Nucleus accumbens (tissue), 56 donors: ENCODE measurements at regions not wholly inside any gene's neighbourhood (a gene's known extent, or its start where the extent isn't known, plus 50 kb on each side); places are given as distances from the start of the nearest gene placed in this dataset.

Source experiments
- DNase-seq, 56 donors: peaks; one replicate each; lab custom pipeline; 2025; lab: John Stamatoyannopoulos, UW

DNA sequence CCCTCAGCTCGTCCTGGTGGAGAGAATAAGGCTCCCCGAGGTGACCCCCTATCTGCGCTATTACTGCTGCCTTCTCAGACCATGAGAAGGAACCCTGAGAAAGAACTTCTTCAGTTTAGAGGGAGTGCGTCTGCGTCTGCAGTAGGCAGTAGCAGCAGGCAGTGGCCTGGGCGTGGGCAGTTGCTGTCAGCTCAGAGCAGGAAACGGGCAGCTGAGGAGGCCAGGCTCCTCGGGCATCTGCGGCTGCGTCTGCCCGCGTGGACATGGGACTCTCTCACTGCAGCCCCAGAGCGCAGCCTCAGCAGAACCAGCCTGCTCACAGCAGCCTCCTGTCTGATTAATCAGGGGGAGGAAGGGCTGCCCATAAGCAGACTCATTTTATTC is 49.8 kb upstream of the FCN1 start:
- DNase-seq: no peak

DNA sequence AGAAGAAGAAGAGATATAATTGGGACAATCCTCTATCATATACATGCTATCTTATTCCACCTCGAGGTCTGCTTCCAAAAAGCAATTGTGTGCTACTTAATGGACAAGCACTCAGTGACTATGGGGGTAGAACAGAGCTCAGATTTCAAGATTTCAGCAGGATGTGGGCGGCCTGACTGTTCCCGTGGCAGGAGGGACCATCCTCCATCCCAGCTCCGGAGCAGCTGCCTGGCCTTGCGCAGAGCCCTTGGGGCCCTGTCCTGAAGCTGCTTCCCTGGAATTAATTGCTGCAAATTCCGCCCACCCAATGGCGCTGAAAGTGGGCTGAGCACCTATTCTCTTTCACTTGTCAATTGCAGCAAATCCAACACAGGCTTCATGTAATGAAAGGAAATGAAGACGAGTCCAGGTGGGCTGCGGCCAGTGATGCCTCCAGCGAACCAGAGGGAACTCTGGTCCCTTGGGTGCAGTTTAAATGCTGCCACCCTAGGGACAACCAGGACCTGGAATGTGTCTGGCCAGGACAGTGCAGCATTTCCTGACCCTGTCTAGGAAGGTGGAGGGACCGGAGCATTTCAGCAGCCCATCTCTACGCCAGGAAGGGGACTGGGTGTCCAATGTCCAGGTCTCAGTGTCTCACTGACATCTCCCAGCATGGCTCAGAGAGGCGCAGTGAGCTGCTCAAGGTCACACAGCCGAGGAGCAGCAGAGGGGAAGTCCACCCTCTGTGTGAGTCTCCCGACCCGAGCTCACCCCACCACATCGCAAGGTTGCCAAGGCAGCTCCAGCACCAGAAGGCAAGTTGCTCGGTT is 50.5 kb upstream of the FCN1 start:
- DNase-seq: no peak

DNA sequence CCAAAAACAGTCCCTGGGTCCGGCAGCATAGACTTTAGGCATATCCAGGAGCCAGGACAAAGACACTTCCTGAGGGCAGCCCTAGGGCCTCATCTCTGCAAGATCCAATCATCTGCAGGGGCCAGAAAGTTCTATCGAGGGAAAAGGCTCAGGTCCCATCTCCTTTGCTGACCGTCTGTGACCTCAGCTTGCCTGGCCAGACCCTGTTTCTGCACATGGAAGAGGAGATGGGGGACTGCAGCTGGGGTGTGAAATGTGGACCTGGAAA is 51.0 kb upstream of the FCN1 start:
- no peak for DNase-seq

DNA sequence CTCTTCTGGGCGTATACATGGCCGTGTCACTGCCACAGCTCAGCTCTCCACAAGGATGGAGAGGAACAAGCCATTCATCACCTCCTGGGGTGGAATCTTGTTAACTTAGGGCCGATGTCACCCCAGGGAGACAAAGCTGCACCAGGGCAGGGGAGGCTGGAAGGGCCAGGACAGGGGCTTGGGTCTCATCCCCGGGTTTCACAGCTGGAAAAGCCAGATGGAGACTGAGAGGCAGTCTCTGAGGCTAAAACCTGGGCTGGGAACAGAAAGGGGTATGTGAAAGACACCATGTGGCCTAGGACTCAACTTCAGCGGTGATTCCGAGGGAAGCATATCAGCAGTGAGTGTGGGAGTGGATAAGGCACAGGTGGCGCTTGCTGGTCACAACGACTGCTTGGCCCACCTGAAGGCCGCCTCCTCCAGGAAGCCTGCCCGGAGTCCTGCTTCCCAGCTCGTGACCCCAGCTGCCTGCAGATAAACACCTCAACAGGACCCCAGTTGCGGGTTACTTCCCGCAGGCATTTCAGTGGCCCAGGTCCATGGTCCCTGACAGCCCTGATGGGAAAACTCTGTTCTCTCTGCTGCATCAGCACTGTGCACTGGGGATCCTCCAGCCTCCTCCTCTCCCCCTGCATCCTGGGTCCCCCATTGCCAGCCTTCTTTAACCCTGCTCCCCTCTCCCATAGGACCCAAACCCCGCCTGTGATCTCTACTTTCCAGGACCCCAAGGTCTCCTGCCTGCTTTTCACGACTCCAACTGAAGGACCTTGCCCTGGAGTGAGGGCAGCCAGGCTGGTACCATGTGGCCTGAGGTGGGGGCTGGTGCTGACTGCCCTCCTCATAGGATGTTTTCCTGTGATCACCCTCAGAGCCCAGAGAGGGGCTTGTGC is 51.7 kb upstream of the FCN1 start:
- no peak for DNase-seq

DNA sequence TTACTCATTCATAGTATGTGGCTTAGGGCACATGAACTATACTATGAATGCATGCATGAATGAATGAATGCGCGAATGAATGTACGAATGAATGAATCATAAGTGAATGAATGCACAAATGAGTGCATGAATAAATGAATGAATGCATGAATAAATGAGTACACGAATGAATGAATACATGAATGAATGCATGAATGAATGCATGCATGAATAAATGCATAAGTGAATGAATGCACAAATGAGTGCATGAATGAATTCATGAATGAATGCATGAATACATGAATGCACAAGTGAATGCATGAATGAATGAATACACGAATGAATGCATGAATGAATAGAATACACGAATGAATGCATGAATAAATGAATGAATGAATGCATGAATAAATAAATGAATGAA is 52.5 kb upstream of the FCN1 start:
- no peak for DNase-seq

DNA sequence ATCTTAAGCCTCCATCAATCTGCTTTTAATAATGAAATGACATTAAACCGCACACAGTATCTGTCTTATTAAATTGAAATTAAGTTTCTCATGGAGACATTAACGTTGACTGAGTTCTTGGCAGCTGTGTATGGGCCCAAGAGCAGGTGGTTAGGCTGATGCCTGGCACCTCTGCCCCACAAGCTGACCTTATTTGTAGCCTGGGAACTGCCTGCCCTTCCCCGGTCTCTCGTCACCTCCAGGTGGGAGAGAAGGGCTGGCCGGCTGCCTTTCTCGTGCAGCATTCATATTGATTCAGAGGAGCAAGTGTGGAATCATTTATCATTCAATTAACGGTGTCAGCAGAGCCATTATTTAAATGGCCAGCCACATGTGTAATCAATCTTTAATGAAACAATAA is 53.0 kb upstream of the FCN1 start:
- DNase-seq: no peak

DNA sequence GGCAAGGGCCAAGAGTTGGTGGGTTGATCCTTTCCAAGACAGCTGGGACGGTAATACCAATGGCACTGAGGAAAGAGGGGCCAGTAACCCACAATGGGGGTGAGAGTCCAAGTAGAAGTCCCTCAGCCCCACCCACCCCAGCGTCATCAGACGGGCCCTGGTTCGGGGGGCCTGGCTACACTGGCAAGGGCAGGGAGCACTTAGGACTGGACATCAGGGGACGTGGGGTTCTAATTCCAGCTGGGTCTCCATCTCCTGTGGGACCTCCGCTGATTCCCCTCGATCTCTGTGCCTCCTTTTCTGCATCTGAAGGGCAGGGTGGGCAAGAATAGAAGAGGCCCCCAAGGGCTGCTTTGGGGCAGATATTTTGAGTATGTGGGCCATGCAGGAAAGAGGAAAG is 53.5 kb upstream of the FCN1 start:
- no peak for DNase-seq

DNA sequence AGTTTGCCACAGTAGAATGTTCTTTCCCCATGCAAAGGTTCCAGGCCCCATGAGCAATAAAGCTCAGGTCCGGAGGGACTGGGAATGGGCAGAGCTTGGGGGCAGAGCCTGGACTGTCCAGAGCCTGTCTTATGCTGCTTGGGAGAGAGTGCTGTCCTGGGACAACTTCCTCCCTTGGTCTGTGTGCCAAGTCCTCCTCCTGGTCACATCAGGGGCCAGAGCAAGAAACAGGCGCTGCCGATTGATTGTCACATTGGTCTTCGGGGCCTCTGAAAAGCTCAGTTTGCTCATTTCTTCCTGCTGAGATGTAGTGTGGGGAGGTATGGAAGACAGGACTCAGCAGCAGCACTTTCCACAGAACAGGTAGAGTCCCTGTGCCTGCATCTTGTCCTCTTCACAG is 54.0 kb upstream of the FCN1 start:
- DNase-seq: no peak

DNA sequence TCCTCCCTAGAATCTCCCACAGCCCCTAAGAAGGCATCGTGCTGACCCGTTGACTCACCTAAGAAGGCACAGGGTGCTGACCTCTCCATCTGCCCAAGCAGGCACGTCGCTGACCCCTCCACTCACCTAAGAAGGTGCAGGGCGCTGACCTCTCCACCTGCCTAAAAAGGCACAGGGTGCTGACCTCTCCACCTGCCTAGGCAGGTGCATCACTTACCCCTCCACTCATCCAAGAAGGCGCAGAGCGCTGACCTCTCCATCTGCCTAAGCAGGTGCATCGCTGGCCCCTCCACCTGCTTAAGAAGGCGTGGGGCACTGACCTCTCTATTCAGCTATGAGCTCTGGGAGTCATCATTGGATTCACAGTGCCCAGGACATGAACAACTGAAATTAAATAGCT is 54.4 kb upstream of the FCN1 start:
- DNase-seq: no peak

DNA sequence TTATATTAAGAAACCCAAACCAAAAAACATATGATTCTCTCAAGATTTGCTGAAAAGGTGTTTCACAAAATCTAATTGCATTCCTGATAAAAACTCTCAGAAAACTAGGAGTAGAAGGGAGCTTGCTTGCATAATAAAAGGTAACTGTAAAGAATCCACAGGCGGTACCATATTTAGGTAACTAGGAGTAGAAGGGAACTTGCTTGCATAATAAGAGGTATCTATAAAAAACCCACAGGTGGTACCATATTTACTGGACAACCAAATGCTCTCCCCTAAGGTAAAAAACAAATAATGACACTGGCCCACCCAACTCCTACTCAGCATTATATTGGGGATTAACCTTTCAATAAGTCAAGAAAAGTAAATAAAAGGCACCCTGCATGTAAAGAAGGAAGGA is 57.5 kb upstream of the FCN1 start:
- no peak for DNase-seq

DNA sequence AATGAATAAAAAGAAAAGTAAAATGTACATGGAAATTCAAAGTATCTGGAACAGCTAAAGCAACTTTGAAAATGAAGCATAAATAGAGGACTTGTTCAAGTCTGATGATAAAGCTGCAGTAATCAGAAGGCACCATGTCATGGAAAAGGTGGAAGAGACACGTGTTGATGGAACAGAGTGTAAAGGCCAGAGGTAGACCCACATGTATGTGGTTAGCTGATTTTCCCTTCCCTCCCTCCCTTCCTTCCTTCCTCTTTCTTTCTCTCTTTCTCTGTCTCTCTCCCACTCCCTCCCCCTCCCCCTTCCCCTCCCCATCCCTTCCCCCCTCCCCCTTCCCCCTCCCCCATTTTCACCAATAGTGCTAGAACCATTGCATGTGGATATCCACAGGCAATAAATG is 58.7 kb upstream of the FCN1 start:
- no peak for DNase-seq

DNA sequence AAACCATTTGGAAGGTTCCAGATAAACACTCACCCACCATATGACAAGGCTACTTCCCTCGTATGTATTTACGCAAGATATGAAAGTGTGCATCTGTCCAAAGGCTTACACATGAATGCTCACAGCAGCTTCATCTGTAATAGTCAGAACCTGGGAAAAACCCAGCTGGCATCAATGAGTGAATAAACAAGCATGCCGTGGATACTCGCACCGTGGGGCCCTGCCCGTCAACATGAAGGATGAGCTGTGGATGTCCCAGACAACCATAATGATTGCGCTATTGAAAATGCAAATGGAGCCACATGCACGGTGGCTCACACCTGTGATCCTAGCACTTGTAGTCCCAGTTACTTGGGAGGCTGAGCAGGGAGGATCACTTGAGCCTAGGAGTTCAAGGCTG is 60.6 kb upstream of the FCN1 start:
- no peak for DNase-seq

DNA sequence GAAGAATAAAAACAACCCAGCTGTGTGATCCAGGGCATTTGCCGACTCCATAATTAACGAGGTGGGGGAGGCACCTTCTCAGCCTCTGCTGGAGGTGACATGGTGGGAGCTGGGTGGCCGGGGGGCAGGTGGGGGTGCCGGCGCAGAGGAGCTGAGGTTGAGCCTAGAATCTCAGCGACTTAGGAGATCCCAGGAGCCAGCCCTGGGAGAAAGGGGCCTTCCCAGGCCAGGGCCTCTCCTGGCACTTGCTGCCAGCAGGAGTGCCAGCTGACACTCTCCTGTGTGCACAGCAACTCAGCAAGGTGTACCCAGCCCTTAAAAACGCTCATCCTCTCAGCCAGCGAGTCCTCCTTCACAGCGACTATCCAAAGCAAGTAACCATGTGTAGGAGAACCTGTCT is 62.8 kb upstream of the FCN1 start:
- no peak for DNase-seq

DNA sequence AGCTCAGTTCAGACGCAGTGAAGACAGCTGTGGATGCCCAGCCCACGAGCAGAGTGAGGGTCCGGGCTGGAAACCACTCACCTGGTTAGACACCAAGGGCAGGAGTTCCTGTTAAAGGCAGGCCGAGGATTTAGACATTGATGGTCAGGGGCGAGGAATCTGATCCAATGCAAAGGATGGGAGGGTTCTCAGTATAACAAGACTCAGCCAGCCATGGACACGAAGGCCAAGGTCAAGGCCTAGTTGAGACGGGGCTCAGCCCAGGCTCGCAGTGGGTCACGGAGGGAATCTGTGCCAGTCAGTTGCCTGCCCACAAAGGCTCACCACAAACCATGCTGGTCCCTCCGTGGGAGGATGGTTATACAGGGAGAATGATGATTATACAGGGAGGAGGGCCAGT is 63.3 kb upstream of the FCN1 start:
- DNase-seq: no peak

DNA sequence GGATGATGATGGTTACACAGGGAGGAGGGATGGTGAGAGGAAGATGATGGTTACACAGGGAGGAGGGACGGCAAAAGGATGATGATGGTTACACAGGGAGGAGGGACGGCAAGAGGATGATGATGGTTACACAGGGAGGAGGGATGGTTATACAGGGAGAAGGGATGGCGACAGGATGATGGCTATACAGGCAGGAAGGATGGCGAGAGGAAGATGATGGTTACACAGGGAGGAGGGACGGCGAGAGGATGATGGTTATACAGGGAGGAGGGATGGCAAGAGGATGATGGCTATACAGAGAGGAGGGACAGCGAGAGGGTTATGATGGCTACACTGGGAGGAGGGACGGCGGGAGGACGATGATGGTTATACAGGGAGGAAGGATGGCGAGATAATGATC is 64.1 kb upstream of the FCN1 start:
- no peak for DNase-seq

DNA sequence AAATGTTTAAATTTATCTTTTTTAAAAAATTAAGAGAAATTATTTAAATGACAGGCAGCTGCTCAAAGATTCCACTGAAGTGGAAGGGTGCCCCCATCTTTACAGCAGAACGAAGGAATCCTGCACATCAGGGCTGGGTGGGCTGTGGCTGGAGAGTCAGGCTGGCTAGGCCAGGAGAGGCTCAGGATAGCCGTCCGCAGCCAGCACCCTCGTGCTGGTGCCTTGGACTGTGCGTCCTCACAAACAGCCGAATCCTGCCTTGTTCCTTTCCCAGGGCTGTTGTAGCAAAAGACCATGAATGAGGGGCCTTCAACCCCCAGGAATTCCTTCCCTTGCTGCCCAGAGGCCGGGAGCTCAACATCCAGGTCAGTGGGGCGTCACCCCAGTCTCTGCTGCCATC is 64.6 kb upstream of the FCN1 start:
- DNase-seq: no peak

DNA sequence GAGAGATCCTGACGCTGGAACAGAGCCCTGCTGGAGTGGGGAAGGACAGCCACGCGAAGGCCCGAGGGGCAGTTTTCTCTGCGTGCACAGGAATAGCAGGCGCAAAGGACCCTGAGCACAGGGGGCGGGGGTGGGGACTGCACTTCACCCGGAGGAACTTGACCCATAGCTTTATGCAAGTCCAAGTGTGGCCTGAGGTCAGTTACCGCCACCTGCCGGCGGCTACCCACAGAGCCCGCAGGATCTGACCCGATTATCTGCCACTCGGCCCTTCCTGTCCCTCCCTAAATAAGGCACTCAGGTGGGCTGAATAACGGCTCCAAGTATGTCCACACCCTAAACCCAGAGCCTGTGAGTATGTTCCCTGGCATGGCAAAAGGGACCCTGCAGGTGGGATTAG is 65.4 kb upstream of the FCN1 start:
- no peak for DNase-seq

DNA sequence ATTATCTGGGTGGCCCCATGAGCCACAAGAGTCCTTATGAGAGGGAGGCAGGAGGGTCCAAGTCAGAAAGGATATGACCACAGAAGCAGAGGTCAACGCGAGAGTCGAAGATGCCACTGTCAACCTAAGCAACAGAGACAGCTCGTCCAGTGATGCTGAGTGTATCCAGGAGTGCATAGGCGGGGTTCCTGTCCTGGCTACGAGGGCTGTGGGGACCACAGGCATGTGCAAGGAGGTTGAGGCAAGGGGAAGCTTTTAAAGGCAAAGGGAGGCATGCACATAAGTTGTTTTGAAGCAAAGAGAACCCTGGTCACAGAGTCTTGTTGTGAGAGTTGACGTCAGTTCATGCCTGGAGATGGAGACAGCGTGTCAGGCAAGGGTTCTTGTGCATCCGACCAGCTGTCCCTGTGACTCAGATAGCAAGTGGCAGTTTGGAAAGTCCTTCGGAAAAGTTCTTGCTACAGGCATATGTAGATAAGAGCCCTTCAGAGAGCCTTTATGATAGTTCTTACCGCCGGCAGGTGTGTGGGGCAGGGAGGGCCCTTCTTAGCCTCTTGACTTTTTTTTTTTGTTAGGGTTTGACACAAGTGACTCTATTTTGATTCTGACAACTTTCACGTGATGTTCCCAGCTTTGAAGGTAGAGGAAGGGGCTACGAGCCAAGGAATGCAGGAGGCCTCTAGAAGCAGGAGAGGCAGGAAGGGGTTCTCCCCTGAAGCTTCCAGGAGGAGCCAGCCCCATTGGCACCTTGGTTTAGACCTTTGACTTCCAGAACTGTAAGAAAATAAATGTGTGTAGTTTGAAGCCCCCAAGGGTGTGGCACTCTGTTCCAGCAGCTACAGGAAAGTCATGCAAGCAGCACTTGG is 66.0 kb upstream of the FCN1 start:
- DNase-seq: no peak

DNA sequence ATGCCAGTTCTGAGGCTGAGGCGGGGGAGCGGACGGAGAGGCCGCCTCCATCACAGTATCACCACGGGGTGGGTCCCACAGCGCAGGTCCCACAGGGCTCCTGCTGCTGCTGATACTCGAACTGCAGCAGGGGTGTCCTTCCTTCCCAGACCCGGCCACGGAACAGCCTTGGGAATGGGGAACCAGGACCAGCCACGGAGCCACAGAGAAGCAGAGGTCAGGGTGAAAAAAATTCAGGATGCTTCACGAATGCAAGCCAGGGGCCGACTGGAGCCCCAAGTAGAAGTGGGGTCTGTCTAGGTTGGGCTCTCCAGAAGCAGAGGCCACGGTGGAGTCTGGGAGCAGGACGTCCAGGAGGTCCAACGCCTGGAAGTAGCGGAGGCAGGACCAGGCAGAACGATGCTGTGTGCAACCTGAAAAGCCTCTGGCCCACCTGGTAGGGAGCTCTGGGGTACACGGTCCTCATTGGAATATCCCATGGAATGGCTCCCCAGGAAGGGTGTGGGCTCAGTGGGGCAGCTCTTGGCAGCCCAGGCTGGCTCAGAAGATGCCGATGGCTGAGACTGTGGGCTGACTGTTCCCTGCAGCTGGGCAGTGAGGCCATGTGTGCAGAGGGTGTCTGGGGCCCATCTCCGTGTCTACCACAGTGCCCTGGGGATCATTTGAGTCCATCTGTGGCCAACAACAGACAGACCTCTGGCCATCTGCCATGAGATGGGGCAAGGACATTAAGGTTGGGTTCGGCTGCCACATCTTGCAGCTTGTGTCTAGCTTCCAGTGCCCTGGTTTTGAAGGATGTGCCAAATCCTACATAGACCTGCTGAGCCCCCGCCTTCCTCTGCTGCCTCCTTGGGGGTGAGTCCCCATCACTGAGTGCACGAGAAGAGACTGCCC is 66.9 kb upstream of the FCN1 start:
- DNase-seq: no peak

DNA sequence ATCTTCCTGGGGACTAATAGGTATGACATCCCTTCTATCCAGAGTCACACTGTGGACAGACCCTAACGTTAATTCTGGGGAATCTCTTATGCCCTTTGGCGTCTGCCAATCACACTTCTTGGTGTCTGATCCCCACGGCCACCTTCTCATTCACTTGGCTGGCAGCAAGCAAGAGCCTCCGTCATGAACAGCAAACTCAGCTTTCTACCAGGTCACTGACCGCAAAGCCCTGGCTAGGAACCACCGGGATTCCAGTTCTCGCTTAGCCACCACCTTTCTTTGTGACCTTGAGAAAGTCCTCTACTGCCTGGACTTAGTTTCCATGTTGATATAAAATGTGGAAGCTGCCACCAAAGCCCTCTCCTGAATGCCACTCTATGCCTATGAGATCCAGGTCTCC is 67.7 kb upstream of the FCN1 start:
- no peak for DNase-seq
